Medulla oblongata (tissue), 1 donor: ENCODE measurements at regions not wholly inside any gene's neighbourhood (a gene's known extent, or its start where the extent isn't known, plus 50 kb on each side); places are given as distances from the start of the nearest gene placed in this dataset.
A peak's percentile ranks its signal among the peaks of the same experiment; 100 is the strongest.

Experiments
- DNase-seq: peaks from one replicate; pipeline ENCODE4 v3.0.0-alpha.2; 2015; ENCODE audit errors: extremely low spot score

DNA sequence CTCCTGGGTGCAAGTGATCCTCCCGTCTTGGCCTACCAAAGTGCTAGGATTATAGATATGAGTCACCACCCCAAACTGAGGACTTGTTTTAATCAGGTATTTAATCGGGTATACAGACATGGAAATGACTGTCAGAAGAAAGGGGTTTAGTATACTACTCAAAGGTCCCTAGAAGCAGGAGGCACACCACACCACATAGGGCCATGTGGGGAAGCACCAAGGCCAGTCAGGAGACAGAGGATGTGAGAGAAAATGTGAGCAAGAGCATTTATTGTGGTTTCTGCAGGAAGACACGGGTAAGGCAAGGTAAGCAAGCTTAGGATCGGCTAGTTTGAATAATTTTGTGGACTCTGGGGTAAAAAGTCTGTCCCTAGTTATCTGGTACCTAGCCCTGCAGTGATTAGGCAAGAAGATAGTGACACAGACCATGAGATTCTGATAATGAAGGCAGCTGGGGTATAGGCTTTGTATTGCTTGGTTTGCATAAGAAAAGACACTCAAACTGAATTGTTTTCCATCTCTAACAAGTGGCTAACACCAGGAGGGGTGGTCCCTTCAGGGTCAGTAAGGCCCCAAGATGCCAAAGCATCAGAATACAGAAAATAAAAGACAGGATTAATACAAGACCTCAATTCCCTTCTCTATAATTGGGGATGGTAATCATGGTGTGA, 408.8 kb upstream of the F9 start:
- DNase-seq, result no peak

DNA sequence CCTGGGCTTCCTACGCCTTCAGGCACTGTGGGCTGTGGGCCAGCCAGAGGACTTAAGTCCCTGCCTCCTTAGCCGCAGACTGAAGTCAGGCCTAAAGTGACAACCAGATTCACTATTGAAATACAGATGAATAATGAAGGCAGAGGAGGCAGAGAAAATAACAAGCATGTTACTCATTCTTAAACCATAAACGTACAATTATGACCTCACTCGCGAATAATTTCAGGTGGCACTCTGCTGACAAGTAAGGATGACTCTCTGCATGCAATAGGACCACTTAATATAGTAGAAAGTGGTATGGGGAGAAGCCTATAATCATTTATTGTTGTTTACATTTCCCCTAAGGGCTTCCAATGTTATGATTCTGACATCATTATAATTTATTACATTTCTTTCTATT, 409.2 kb upstream of the FGF13 start:
- DNase-seq, result no peak

- no peak for DNase-seq
These were observed 402.2 kb upstream of the FGF13 start for GRCh38 chrX:139113708-139114107.

DNA sequence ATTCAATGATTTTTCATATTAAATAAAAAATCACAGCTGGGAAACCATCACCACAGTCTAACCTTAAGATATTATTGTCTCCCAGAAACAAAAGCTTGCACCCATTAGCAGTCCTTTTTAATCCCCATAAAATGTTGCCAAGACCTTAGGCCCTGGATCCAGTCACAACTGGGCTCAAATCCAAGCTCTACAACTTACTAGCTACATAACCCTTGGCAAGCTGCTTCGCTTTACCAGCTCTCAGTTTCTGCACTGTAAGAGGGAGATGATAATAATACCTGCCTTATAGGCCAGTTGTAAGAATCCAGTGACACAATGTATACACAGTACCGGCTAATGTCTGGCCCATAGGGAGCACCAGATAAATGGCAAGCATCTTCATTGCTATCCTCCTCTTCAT, 400.9 kb upstream of the FGF13 start:
- peak; percentile 9 for DNase-seq

DNA sequence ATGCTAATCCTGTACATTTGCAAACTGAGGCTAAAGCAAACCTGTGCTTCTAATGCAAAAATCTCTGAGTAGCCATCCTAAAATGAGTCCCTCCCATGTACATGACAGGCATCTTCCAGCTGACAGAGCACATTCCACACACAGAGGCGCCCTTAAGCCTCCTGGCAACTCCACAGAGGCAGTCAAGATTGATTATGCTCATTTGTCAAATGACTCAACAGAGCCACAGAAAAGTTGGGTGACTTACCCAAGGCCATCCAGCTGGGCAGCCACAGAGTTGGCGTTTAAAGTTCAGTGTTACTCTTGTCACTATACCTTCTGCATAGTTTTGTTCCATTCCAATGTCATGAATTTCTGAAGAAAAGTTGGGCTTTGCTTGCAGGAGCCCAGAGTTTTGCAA, 394.6 kb upstream of the FGF13 start:
- no peak for DNase-seq

- DNase-seq, result no peak
These were observed 383.4 kb upstream of the FGF13 start for GRCh38 chrX:139094671-139095592.

DNA sequence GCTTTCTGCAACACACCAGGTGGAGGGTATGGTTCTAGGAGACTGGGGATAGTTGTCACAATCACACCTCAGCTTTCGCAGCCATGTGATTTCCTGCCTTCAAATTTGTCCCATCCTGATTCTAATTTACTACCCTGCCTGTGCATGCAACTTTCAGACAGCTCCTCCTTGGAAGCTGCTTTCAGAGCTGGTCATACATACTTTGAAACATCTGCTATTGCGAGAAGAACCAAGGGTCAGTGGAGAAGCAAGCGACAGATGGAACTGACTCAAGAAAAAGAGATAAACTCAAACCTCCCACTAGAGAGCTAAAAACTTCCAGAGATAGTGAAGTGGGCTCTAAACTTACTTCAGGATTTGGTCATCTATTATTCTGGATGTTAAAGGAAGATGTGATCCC, 381.7 kb upstream of the FGF13 start:
- no peak for DNase-seq

- DNase-seq, result no peak
These were observed 380.4 kb upstream of the FGF13 start for GRCh38 chrX:139091878-139092277.

- DNase-seq, result no peak
These were observed 379.5 kb upstream of the FGF13 start for GRCh38 chrX:139091066-139091465.

- DNase-seq, result no peak
These were observed 374.7 kb upstream of the FGF13 start for GRCh38 chrX:139086246-139086645.

DNA sequence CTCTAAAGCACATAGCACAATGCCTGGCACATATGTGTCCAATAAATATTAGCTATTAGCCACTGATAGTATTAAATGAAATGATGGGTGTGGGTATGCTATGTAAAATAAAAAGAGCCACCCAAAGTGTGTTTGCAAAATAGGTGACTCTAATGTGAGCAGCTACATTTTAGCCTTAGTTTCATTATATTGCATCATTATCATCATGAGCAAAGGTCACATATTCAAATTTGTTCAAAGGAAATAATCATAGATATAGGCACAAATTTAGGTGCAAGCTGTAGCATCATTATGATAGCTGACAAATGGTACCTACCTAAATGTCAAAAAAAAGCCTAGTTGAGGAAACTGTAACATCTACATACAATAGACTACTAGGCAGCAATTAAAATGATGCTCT, 373.9 kb upstream of the FGF13 start:
- DNase-seq, result no peak

DNA sequence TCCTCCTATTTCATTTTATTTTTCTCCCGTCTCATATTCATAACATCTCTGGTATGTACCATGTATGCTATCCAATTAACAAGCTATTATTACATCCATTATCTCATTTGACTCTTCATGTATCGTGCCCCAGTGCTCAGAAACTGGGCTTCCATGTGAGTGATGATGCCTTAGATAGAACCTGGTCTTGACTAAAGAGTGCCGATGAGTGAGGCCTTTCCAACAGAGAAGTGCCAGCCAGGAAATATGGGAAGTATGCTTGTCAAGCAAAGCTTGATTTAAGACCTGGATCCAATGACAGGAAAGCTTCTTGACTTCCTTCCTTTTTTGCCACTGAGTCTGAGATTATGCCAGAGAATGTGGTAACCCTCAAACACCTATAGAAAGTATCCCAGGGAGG, 371.7 kb upstream of the FGF13 start:
- DNase-seq, result no peak

- no peak for DNase-seq
These were observed 370.4 kb upstream of the FGF13 start for GRCh38 chrX:139081965-139082364.

- no peak for DNase-seq
These were observed 368.3 kb upstream of the FGF13 start for GRCh38 chrX:139079789-139080188.

DNA sequence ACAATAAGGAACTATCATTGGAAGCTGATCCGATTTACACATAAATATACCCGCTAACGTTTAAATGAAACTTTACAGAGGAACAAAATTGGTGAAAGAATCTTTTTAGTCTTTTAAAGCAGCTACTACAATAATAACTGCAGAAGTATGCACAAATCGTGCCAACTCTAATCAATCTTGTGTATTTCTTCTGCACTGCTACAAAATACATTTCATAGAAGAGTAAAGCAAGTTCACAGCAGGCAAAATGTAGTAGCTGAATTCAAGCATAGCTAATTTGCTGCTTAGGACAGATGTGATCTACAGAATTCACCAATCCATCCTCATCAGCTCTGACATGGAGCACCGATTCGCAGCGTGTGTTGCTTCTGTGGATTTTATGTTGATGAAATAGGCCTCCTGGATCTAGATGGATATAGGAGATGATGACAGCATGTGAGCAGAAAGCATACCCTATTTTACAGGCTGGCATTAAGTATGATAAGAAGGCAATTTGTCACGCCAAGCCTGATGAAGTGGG, 367.3 kb upstream of the FGF13 start:
- DNase-seq, result no peak

- no peak for DNase-seq
These were observed 366.8 kb upstream of the FGF13 start for GRCh38 chrX:139078342-139078741.

- no peak for DNase-seq
These were observed 366.0 kb upstream of the FGF13 start for GRCh38 chrX:139077281-139078250.

DNA sequence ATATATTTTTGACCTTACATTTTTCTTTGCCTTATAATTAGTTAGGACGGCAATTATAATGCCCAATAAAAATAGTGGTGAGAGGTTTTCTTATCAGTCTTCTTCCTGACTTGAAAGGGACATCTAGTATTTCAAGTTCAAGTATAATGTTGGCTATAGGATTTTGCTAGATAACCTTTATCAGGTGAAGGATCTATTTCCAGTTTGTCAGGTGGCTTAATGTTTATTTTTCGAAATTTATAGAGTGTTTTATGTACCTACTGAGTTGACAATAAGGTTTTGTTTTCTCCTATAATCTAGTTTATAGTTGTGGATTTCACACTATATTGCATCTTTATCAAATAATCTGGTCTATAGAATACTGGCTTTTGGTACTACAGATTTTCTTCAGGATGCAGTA, 351.8 kb upstream of the FGF13 start:
- DNase-seq, result no peak

GRCh38 chrX:139058831-139059495, 347.4 kb upstream of the FGF13 start:
- DNase-seq, result no peak

DNA sequence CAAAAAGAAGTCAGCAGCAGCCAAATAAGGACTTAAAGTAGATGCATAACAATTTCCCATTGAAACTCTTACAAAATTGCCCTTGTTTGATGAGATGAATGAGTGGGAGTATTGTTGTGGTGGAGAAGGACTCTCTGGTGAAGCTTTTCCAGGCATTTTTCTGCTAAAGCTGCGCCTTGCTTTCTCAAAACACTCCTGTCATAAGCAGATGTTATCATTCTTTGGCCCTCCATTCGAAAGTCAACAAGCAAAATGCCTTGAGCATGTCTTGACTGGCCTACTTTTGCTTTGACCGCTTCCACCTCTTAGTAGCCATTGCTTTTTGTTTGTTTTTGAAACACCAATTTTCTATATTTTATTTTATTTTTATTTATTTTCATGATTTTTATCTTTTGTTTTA, 340.9 kb upstream of the FGF13 start:
- no peak for DNase-seq

DNA sequence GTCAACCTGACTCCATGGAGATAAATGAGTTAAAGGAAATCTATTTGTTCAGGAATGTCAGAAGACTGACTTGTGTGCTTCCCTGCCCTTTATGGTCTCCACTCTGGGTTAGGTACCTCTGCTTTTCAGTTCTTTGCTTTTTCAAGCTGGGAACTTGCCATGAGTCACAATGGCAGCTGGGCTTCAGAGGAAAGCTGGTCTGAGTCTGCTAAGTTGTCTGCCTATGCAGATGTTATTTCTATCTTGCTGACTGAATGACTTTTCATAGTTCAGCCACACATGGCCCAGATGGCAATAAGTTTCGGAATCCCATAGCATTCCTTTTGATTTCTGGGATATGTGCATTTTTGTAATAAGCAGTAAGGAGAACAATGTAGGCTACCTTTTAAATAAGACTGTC, 337.9 kb upstream of the FGF13 start:
- DNase-seq, result no peak
